Glutamatergic neuron (in vitro differentiated cells): ENCODE measurements at regions not wholly inside any gene's neighbourhood (a gene's known extent, or its start where the extent isn't known, plus 50 kb on each side); places are given as distances from the start of the nearest gene placed in this dataset.

Source experiments
- DNase-seq: peaks from one replicate; pipeline ENCODE4 v3.0.0; 2022
- H3K27ac Mint-ChIP-seq: one replicate; pipeline ENCODE4 v1.8.0; 2020; ENCODE audit warnings: mild to moderate bottlenecking, mixed read lengths, inconsistent platforms; ENCODE audit not compliant: unreplicated experiment
- H3K27me3 Mint-ChIP-seq: one replicate; pipeline ENCODE4 v1.8.0; 2020; ENCODE audit warnings: mild to moderate bottlenecking, moderate library complexity, mixed read lengths, inconsistent platforms; ENCODE audit not compliant: unreplicated experiment
- H3K36me3 Mint-ChIP-seq: one replicate; pipeline ENCODE4 v1.8.0; 2020; ENCODE audit warnings: mild to moderate bottlenecking, mixed read lengths, inconsistent platforms; ENCODE audit not compliant: unreplicated experiment
- H3K4me1 Mint-ChIP-seq: one replicate; pipeline ENCODE4 v1.8.0; 2020; ENCODE audit warnings: mild to moderate bottlenecking, low read depth, mixed read lengths, inconsistent platforms; ENCODE audit not compliant: unreplicated experiment
- H3K4me3 Mint-ChIP-seq: one replicate; pipeline ENCODE4 v1.8.0; 2020; ENCODE audit warnings: mild to moderate bottlenecking, mixed read lengths, inconsistent platforms; ENCODE audit not compliant: unreplicated experiment
- H3K9me3 Mint-ChIP-seq: one replicate; pipeline ENCODE4 v1.8.0; 2020; ENCODE audit warnings: mild to moderate bottlenecking, moderate library complexity, mixed read lengths, inconsistent platforms; ENCODE audit not compliant: unreplicated experiment
- TF ChIP-seq, protein P1 (sequence below): fragments of 200-600 bp; sonication (generic); IDR thresholded peaks from one replicate; pipeline ENCODE4 v1.5.0; 2021; ENCODE audit not compliant: partially characterized antibody, unreplicated experiment

DNA sequence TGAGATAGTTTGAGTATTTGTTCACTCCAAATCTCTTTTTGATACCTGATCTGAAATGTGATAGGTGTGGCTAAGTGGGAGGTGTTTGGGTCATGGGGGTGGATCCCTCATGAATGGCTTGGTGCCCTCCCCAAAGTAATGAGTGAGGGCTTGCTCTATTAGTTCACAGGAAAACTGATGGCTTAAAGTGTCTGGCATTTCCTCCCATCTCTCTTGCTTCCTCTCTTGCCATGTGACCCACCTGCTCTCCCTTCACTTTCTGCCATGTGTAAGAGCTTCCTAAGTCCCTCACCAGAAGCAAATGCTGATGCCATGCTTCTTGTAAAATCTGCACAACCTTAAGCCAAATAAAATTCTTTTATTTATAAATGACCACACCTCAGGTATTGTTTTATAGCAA, 61.1 kb downstream of the MAD2L1 start:
- no peaks in the 10 kb centered on the region for H3K27me3 Mint-ChIP-seq

DNA sequence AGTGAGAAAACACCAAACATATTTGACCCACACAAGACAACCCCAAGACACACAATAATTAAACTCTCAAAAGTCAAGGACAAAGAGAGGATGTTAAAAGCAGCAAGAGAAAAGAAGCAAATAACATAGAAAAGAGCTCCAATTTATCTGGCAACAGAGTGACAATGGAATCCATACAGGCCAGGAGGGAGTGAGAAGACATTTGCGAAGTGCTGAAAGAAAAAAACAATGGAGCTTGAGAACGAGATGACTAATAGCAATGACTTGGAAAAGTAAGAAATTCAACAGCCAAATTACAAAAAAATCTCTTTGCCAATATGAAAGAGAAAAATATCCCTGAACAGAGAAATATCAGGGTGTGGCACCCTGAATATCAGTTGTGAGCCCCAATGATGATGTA, 61.6 kb downstream of the MAD2L1 start:
- H3K27ac Mint-ChIP-seq, result no peak overlapping the region
- H3K9me3 Mint-ChIP-seq, result no peaks in the 10 kb centered on the region
- no peaks in the 10 kb centered on the region for H3K36me3 Mint-ChIP-seq
- TF ChIP-seq, protein P1, sequence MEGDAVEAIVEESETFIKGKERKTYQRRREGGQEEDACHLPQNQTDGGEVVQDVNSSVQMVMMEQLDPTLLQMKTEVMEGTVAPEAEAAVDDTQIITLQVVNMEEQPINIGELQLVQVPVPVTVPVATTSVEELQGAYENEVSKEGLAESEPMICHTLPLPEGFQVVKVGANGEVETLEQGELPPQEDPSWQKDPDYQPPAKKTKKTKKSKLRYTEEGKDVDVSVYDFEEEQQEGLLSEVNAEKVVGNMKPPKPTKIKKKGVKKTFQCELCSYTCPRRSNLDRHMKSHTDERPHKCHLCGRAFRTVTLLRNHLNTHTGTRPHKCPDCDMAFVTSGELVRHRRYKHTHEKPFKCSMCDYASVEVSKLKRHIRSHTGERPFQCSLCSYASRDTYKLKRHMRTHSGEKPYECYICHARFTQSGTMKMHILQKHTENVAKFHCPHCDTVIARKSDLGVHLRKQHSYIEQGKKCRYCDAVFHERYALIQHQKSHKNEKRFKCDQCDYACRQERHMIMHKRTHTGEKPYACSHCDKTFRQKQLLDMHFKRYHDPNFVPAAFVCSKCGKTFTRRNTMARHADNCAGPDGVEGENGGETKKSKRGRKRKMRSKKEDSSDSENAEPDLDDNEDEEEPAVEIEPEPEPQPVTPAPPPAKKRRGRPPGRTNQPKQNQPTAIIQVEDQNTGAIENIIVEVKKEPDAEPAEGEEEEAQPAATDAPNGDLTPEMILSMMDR, result no peak
- no peaks in the 10 kb centered on the region for H3K4me1 Mint-ChIP-seq
- no peaks in the 10 kb centered on the region for H3K27me3 Mint-ChIP-seq
- no peak overlapping the region for H3K4me3 Mint-ChIP-seq
- DNase-seq, result no peak

More for the DNA sequence above, 61.1 kb downstream of the MAD2L1 start:
- Mint-ChIP-seq H3K4me3 (no peak overlapping the region), H3K27ac (no peak overlapping the region), H3K4me1 (no peaks in the 10 kb centered on the region), H3K36me3 (no peaks in the 10 kb centered on the region), H3K9me3 (no peaks in the 10 kb centered on the region)
- no peak for DNase-seq
- TF ChIP-seq, protein P1, result no peak

DNA sequence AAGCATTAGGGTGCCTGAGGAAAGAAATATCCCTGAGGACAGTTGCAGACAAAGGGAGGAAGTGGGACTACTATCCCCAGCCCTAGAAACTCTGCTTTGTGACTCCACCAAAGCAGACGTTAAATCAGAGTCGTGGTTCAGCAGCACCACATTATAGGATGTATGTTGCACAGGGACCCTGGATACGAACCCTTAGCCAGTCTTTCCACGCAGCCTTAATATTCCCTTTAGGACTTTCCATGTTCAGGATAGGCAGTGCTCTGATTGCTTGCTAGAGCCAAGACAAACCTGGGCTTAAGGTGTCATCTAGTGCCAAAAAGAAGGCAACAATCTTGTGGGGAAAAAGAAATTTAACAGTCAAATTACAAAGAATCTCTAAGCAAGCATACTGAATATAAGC, 62.6 kb downstream of the MAD2L1 start:
- Mint-ChIP-seq H3K27me3 (no peaks in the 10 kb centered on the region), H3K4me1 (no peaks in the 10 kb centered on the region), H3K27ac (no peak overlapping the region), H3K36me3 (no peaks in the 10 kb centered on the region), H3K9me3 (no peaks in the 10 kb centered on the region), H3K4me3 (no peak overlapping the region)
- TF ChIP-seq, protein P1, result no peak
- no peak for DNase-seq

GRCh38 chr4:120003193-120003592, 63.5 kb downstream of the MAD2L1 start:
- DNase-seq, result no peak
- H3K27ac Mint-ChIP-seq, result no peak overlapping the region
- TF ChIP-seq, protein P1, result no peak
- no peaks in the 10 kb centered on the region for H3K36me3 Mint-ChIP-seq
- no peak overlapping the region for H3K4me3 Mint-ChIP-seq
- H3K9me3 Mint-ChIP-seq, result no peaks in the 10 kb centered on the region
- no peaks in the 10 kb centered on the region for H3K27me3 Mint-ChIP-seq
- no peaks in the 10 kb centered on the region for H3K4me1 Mint-ChIP-seq

GRCh38 chr4:120001850-120002249, 64.8 kb downstream of the MAD2L1 start:
- H3K27ac Mint-ChIP-seq, result no peak overlapping the region
- no peaks in the 10 kb centered on the region for H3K36me3 Mint-ChIP-seq
- H3K4me1 Mint-ChIP-seq, result no peaks in the 10 kb centered on the region
- no peak overlapping the region for H3K4me3 Mint-ChIP-seq
- DNase-seq, result no peak
- no peaks in the 10 kb centered on the region for H3K9me3 Mint-ChIP-seq
- no peaks in the 10 kb centered on the region for H3K27me3 Mint-ChIP-seq
- TF ChIP-seq, protein P1, result no peak
